ENCODE measurements at regions not wholly inside any gene's neighbourhood (a gene's known extent, or its start where the extent isn't known, plus 50 kb on each side); places are given as distances from the start of the nearest gene placed in this dataset.

- TF ChIP-seq ZNF462 (CRISPR knock-in tag; IDR thresholded peaks at IDR 0.05) = no peak
- TF ChIP-seq POLR2AphosphoS5 (IDR thresholded peaks at IDR 0.05; ENCODE audit: low read depth) = no peak
- TF ChIP-seq CREB1 (CRISPR knock-in tag; IDR thresholded peaks at IDR 0.05; ENCODE audit: low read depth) = no peak
- no peak for TF ChIP-seq NANOG (IDR thresholded peaks at IDR 0.05; ENCODE audit: borderline replicate concordance)
- TF ChIP-seq ZNF114 (CRISPR knock-in tag; IDR thresholded peaks at IDR 0.05) = no peak
Measured at GRCh38 chr3:81913886-81914663, 152.6 kb upstream of the GBE1 start (continued).

GRCh38 chr3:81911221-81911620 is 149.8 kb upstream of the GBE1 start:
- H3K9me3 Mint-ChIP-seq = peaks cover 11% of the 10 kb centered on the region
- H2AFZ ChIP-seq = 0 out of 2 replicates have a peak overlapping the region, but pooled peaks have one; percentile 6
- no peaks in the 10 kb centered on the region for H3F3A ChIP-seq (replicated peaks; ENCODE audit: low read depth)
- no peak for TF ChIP-seq EZH2 (IDR thresholded peaks at IDR 0.05; ENCODE audit: low read depth, unreplicated experiment)
- TF ChIP-seq JUNB (IDR thresholded peaks at IDR 0.05; ENCODE audit: unreplicated experiment) = no peak
- no peak for TF ChIP-seq POLR2AphosphoS5 (IDR thresholded peaks at IDR 0.05; ENCODE audit: low read depth)
- TF ChIP-seq ETS1 (IDR thresholded peaks at IDR 0.05) = no peak
- no peak for TF ChIP-seq REST (IDR thresholded peaks at IDR 0.05; ENCODE audit: unreplicated experiment)
- no peak for TF ChIP-seq EZH2phosphoT487 (IDR thresholded peaks at IDR 0.05; ENCODE audit: unreplicated experiment)
- TF ChIP-seq NANOG (IDR thresholded peaks at IDR 0.05; ENCODE audit: borderline replicate concordance) = no peak

More at GRCh38 chr3:81911221-81911620, 149.8 kb upstream of the GBE1 start:
- H3K36me3 Mint-ChIP-seq (ENCODE audit: low read depth) = peaks cover 4% of the 10 kb centered on the region; the same call in 2 of the 3 replicates
- H3K36me3 ChIP-seq (ENCODE audit: insufficient read depth) = no peaks in the 10 kb centered on the region; the same call in 1 of the 2 replicates
- peaks cover 10% of the 10 kb centered on the region for H3K4me1 ChIP-seq (ENCODE audit: insufficient read depth)
- no peak overlapping the region for H3K27ac Mint-ChIP-seq
- no peaks in the 10 kb centered on the region for H4K20me1 ChIP-seq (replicated peaks; ENCODE audit: insufficient read depth)
- peaks cover 15% of the 10 kb centered on the region; the same call in 2 of the 3 replicates for H3K4me1 Mint-ChIP-seq
- DNase-seq (ENCODE audit: low spot score) (no peak), ATAC-seq (no peak)
- H3K4me2 ChIP-seq = no peak overlapping the region
- H3K4me3 Mint-ChIP-seq = no peak overlapping the region
- no peaks in the 10 kb centered on the region for H3K27me3 ChIP-seq (ENCODE audit: insufficient read depth)
- H3K79me2 ChIP-seq (replicated peaks; ENCODE audit: insufficient read depth) = no peaks in the 10 kb centered on the region
- no peaks in the 10 kb centered on the region for H3K9me2 ChIP-seq (ENCODE audit: insufficient read depth)
- peaks cover 4% of the 10 kb centered on the region for H3K27me3 Mint-ChIP-seq (ENCODE audit: insufficient read depth, low read depth, poor library complexity)
- H3K27ac ChIP-seq (ENCODE audit: low read depth) = no peak overlapping the region
- no peak overlapping the region for H3K4me3 ChIP-seq
